AG09319 (cell line): ENCODE measurements at regions not wholly inside any gene's neighbourhood (a gene's known extent, or its start where the extent isn't known, plus 50 kb on each side); places are given as distances from the start of the nearest gene placed in this dataset.

Experiments
- DNase-seq: peaks from one replicate; pipeline ENCODE4 v3.0.0-alpha.2; 2010; ENCODE audit warnings: low read depth; ENCODE audit errors: extremely low read depth
- CTCF ChIP-seq: IDR thresholded peaks from 2 replicates; pipeline ENCODE4 v1.5.1; 2011; ENCODE audit warnings: low read depth, mild to moderate bottlenecking, inconsistent platforms, low read length, moderate library complexity

GRCh38 chr17:52517176-52517575, 358.7 kb upstream of the CA10 start:
- no peak for TF ChIP-seq CTCF
- DNase-seq, result no peak

- no peak for DNase-seq
- TF ChIP-seq CTCF, result no peak
Measured at GRCh38 chr17:52515927-52516326, 357.4 kb upstream of the CA10 start.

GRCh38 chr17:52505601-52506000, 347.1 kb upstream of the CA10 start:
- TF ChIP-seq CTCF, result no peak
- DNase-seq, result no peak

- no peak for TF ChIP-seq CTCF
- DNase-seq, result no peak
Measured at GRCh38 chr17:52504081-52504480, 345.6 kb upstream of the CA10 start.

GRCh38 chr17:52495646-52496045, 337.1 kb upstream of the CA10 start:
- no peak for DNase-seq
- TF ChIP-seq CTCF, result no peak

GRCh38 chr17:52482271-52482670, 323.8 kb upstream of the CA10 start:
- TF ChIP-seq CTCF, result no peak
- no peak for DNase-seq

GRCh38 chr17:52477824-52478699, 319.5 kb upstream of the CA10 start:
- TF ChIP-seq CTCF, result no peak
- DNase-seq, result no peak
